Epithelial cell of proximal tubule (primary cell): ENCODE measurements at regions not wholly inside any gene's neighbourhood (a gene's known extent, or its start where the extent isn't known, plus 50 kb on each side); places are given as distances from the start of the nearest gene placed in this dataset.
A peak's percentile ranks its signal among the peaks of the same experiment; 100 is the strongest.

Experiments used
- DNase-seq: peaks from one replicate; pipeline ENCODE4 v3.0.0-alpha.2; 2011; ENCODE audit warnings: low read depth
- H3K4me3 ChIP-seq: 2 replicates; pipeline ENCODE4 v1.5.1; 2011; ENCODE audit warnings: low read depth, mild to moderate bottlenecking, low read length
- TF ChIP-seq, protein P1 (sequence below): conservative IDR thresholded peaks from 2 replicates; pipeline ENCODE4 v1.5.1; 2012; ENCODE audit warnings: low read depth, mild to moderate bottlenecking, low read length

GRCh38 chr12:19704966-19705365 lies 265.7 kb downstream of the AEBP2 start:
- DNase-seq: no peak
- TF ChIP-seq, protein P1, sequence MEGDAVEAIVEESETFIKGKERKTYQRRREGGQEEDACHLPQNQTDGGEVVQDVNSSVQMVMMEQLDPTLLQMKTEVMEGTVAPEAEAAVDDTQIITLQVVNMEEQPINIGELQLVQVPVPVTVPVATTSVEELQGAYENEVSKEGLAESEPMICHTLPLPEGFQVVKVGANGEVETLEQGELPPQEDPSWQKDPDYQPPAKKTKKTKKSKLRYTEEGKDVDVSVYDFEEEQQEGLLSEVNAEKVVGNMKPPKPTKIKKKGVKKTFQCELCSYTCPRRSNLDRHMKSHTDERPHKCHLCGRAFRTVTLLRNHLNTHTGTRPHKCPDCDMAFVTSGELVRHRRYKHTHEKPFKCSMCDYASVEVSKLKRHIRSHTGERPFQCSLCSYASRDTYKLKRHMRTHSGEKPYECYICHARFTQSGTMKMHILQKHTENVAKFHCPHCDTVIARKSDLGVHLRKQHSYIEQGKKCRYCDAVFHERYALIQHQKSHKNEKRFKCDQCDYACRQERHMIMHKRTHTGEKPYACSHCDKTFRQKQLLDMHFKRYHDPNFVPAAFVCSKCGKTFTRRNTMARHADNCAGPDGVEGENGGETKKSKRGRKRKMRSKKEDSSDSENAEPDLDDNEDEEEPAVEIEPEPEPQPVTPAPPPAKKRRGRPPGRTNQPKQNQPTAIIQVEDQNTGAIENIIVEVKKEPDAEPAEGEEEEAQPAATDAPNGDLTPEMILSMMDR: no peak
- H3K4me3 ChIP-seq: no peak overlapping the region

DNA sequence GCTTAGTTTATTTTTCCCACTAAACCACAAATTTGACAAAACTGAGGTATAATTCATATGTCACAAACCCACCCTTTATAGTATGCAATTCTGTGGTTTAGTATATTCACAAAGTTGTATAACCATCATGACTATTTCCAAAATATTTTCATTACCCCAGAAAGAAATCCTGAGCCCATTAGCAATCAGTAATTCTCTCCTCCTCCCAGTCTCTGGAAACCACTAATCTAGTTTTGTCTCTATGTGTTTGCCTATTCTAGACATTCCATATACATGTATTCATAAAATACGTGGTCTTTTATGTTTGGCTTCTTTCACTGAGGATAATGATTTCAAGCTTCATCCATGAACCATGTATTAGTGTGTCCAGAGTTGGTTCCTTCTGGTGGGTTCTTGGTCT lies 267.6 kb downstream of the AEBP2 start:
- no peak for DNase-seq
- no peak overlapping the region for H3K4me3 ChIP-seq
- TF ChIP-seq, protein P1: no peak

DNA sequence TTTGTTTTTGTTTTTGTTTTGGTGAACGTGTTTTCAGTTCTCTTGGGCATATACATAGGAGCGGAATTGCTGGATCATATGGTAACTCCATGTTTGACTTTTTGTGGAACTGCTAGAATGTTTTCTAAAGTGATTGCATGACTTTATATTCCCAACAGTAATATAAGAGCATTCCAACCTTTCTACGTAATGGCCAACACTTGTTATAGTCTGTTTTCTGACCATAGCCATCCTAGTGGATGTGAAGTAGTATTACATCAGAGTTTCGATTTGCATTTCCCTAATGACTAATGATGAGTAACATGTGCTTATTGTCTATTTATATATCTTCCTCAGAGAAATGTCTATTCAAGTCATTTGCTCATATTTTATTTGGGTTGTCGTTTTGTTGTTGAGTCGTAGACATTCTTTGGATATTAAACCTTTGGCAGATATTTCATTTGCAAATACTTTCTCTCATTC lies 268.7 kb downstream of the AEBP2 start:
- H3K4me3 ChIP-seq: no peak overlapping the region
- DNase-seq: no peak
- TF ChIP-seq, protein P1: peak; percentile 13

DNA sequence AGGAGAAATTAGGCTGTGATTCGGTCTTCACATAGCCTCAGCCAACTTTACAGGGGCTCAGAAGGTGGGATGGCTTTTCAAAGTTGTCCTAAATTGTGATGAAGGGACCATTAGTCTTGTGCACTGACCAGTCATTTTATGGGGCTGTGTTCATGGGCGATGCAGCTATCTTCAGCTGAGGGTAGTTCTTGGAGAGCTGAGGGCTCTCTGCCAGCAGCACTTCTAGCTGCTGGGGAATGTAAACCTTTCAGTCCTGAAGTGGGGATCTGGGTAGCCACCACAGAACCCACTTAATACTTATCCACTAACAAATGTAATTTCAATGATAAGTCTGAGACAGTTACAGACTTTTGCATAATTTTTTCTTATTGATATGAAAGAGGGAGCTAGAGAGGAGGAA lies 270.6 kb downstream of the AEBP2 start:
- DNase-seq: no peak
- H3K4me3 ChIP-seq: no peak overlapping the region
- TF ChIP-seq, protein P1: no peak

- DNase-seq: peak; percentile 68
- H3K4me3 ChIP-seq: no peak overlapping the region
- TF ChIP-seq, protein P1: no peak
Observed at GRCh38 chr12:19710811-19711793, 271.8 kb downstream of the AEBP2 start.

DNA sequence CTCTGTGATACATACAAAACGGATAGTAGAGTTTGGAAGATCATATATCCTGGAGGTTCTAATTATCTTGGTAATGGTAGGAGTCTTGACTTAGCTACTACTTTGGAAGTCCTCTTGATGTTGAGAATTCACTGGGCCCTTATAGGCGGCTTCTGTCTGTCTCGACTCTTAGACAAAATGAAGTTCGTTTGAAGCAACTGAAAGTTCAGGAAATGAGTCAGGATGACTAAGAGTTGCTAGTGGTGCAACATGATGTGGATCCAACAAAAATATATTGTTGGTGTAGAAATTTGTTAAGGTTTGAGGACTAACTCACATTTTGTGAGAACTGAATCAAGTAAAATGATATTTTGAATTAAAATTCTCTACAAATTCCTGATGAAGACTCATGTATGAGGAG lies 272.7 kb downstream of the AEBP2 start:
- TF ChIP-seq, protein P1: no peak
- no peak for DNase-seq
- no peak overlapping the region for H3K4me3 ChIP-seq
